ENCODE measurements at regions not wholly inside any gene's neighbourhood (a gene's known extent, or its start where the extent isn't known, plus 50 kb on each side); places are given as distances from the start of the nearest gene placed in this dataset.

GRCh38 chr6:81694855-81695254, 57.6 kb downstream of the TENT5A start:
- H3K4me3 ChIP-seq (ENCODE audit: low read depth, low read length): no peak overlapping the region
- no peak for TF ChIP-seq CTCF (IDR thresholded peaks at IDR 0.05; ENCODE audit: borderline replicate concordance, insufficient read depth, low read depth, low read length)

- no peak overlapping the region for H3K4me3 ChIP-seq (ENCODE audit: low read depth, low read length)
- no peak for TF ChIP-seq CTCF (IDR thresholded peaks at IDR 0.05; ENCODE audit: borderline replicate concordance, insufficient read depth, low read depth, low read length)
Measured at GRCh38 chr6:81694207-81694606, 58.3 kb downstream of the TENT5A start.

GRCh38 chr6:81693266-81693665, 59.2 kb downstream of the TENT5A start:
- no peak for TF ChIP-seq CTCF (IDR thresholded peaks at IDR 0.05; ENCODE audit: borderline replicate concordance, insufficient read depth, low read depth, low read length)
- H3K4me3 ChIP-seq (ENCODE audit: low read depth, low read length): no peak overlapping the region

- H3K4me3 ChIP-seq (ENCODE audit: low read depth, low read length): no peak overlapping the region
- no peak for TF ChIP-seq CTCF (IDR thresholded peaks at IDR 0.05; ENCODE audit: borderline replicate concordance, insufficient read depth, low read depth, low read length)
Measured at GRCh38 chr6:81690073-81690472, 62.4 kb downstream of the TENT5A start.

- H3K4me3 ChIP-seq (ENCODE audit: low read depth, low read length): no peak overlapping the region
- no peak for TF ChIP-seq CTCF (IDR thresholded peaks at IDR 0.05; ENCODE audit: borderline replicate concordance, insufficient read depth, low read depth, low read length)
Measured at GRCh38 chr6:81689580-81689979, 62.9 kb downstream of the TENT5A start.

- H3K4me3 ChIP-seq (ENCODE audit: low read depth, low read length): no peak overlapping the region
Measured at GRCh38 chr6:81683912-81684311, 68.6 kb downstream of the TENT5A start.

More at GRCh38 chr6:81683912-81684311, 68.6 kb downstream of the TENT5A start:
- no peak for TF ChIP-seq CTCF (IDR thresholded peaks at IDR 0.05; ENCODE audit: borderline replicate concordance, insufficient read depth, low read depth, low read length)
